UCSD-AML1 (cell line): ENCODE measurements at regions not wholly inside any gene's neighbourhood (a gene's known extent, or its start where the extent isn't known, plus 50 kb on each side); places are given as distances from the start of the nearest gene placed in this dataset.
"Not testable (repeated sequence)": the region's sequence is repeated elsewhere in the genome, so short reads cannot be mapped to it uniquely, and the experiment has no call there.

Source experiments
- DNase-seq: peaks from one replicate; lab custom pipeline; 2025; ENCODE audit not compliant: unreplicated experiment; lab: John Stamatoyannopoulos, UW

GRCh38 chrX:38937926-38938325, 136.7 kb downstream of the MID1IP1 start:
- no peak for DNase-seq

GRCh38 chrX:38939067-38939466, 137.8 kb downstream of the MID1IP1 start:
- no peak for DNase-seq

- no peak for DNase-seq
These were observed 139.3 kb downstream of the MID1IP1 start for GRCh38 chrX:38940547-38940946.

- no peak for DNase-seq
These were observed 140.4 kb downstream of the MID1IP1 start for GRCh38 chrX:38941675-38942074.

- no peak for DNase-seq
These were observed 141.9 kb downstream of the MID1IP1 start for GRCh38 chrX:38943120-38943519.

- no peak for DNase-seq
These were observed 146.8 kb downstream of the MID1IP1 start for GRCh38 chrX:38948046-38948445.

GRCh38 chrX:38954520-38954919, 153.3 kb downstream of the MID1IP1 start:
- no peak for DNase-seq

GRCh38 chrX:38959736-38960135, 158.5 kb downstream of the MID1IP1 start:
- DNase-seq = no peak

- DNase-seq = no peak
These were observed 158.9 kb downstream of the MID1IP1 start for GRCh38 chrX:38960137-38960536.

- no peak for DNase-seq
These were observed 160.7 kb downstream of the MID1IP1 start for GRCh38 chrX:38961936-38962335.

- not testable (repeated sequence) for DNase-seq
These were observed 162.0 kb downstream of the MID1IP1 start for GRCh38 chrX:38963244-38963643.

- DNase-seq = no peak
These were observed 164.6 kb downstream of the MID1IP1 start for GRCh38 chrX:38965888-38966287.

GRCh38 chrX:38968344-38969216, 167.3 kb downstream of the MID1IP1 start:
- no peak for DNase-seq

- DNase-seq = no peak
These were observed 168.8 kb downstream of the MID1IP1 start for GRCh38 chrX:38970074-38970473.

- DNase-seq = no peak
These were observed 169.6 kb downstream of the MID1IP1 start for GRCh38 chrX:38970845-38971244.

- DNase-seq = no peak
These were observed 172.1 kb downstream of the MID1IP1 start for GRCh38 chrX:38973322-38973721.

GRCh38 chrX:38974542-38974941, 173.3 kb downstream of the MID1IP1 start:
- DNase-seq = no peak

- DNase-seq = no peak
These were observed 174.2 kb downstream of the MID1IP1 start for GRCh38 chrX:38975368-38975942.

- no peak for DNase-seq
These were observed 181.1 kb downstream of the MID1IP1 start for GRCh38 chrX:38982370-38982769.

- DNase-seq = no peak
These were observed 181.6 kb downstream of the MID1IP1 start for GRCh38 chrX:38982843-38983242.

GRCh38 chrX:38985375-38985774, 184.1 kb downstream of the MID1IP1 start:
- no peak for DNase-seq

GRCh38 chrX:38985945-38986344, 184.7 kb downstream of the MID1IP1 start:
- DNase-seq = no peak

- no peak for DNase-seq
These were observed 185.3 kb downstream of the MID1IP1 start for GRCh38 chrX:38986586-38986985.
